H1 (cell line): ENCODE measurements at regions not wholly inside any gene's neighbourhood (a gene's known extent, or its start where the extent isn't known, plus 50 kb on each side); places are given as distances from the start of the nearest gene placed in this dataset.

Source experiments
- CTCF ChIA-PET: fragments of 300-600 bp; sonication (Branson Sonifier 250); formaldehyde crosslinking; loops from one replicate; lab custom pipeline; 2021; ENCODE audit not compliant: partially characterized antibody; lab: Charles Lee
- POLR2A ChIA-PET: fragments of 300-600 bp; sonication (Branson Sonifier 250); formaldehyde crosslinking; loops from one replicate; lab custom pipeline; 2021; ENCODE audit warnings: inconsistent platforms; ENCODE audit not compliant: partially characterized antibody; lab: Charles Lee
- DNase-seq, 2 experiments: peaks; one replicate each; pipeline versions ENCODE4 v3.0.0 to v3.0.0-alpha.2; 2010 to 2022; ENCODE audit warnings: low spot score in 2 of 2, low read depth in 1 of 2, mixed read lengths in 1 of 2
- FAIRE-seq: peaks from 2 replicates; lab custom pipeline; 2011; peaks lifted over from hg19 to GRCh38; lab: Jason Lieb, UNC
- H2AFZ ChIP-seq: 2 replicates; pipeline ENCODE4 v1.8.1; 2012; ENCODE audit warnings: low read length, inconsistent platforms
- H2AK5ac ChIP-seq: 2 replicates; pipeline ENCODE4 v1.6.1; 2013; ENCODE audit warnings: low read depth, low read length
- H2BK120ac ChIP-seq: replicated peaks from 2 replicates; pipeline ENCODE3; 2013; ENCODE audit warnings: low read depth, low read length, inconsistent platforms
- H2BK12ac ChIP-seq: 2 replicates; pipeline ENCODE4 v1.6.1; 2013; ENCODE audit warnings: low read depth, low read length
- H2BK15ac ChIP-seq: 2 replicates; pipeline ENCODE4 v1.6.1; 2013; ENCODE audit warnings: low read length
- H2BK20ac ChIP-seq: 2 replicates; pipeline ENCODE4 v1.6.1; 2013; ENCODE audit warnings: low read length
- H2BK5ac ChIP-seq: 2 replicates; pipeline ENCODE4 v1.6.1; 2013; ENCODE audit warnings: low read depth, low read length
- H3K14ac ChIP-seq: 2 replicates; pipeline ENCODE4 v1.6.1; 2013; ENCODE audit warnings: inconsistent platforms; ENCODE audit not compliant: insufficient read length
- H3K18ac ChIP-seq: 2 replicates; pipeline ENCODE4 v1.6.1; 2013; ENCODE audit warnings: low read length; ENCODE audit errors: extremely low read depth
- H3K23ac ChIP-seq: 2 replicates; pipeline ENCODE4 v1.6.1; 2013; ENCODE audit warnings: inconsistent platforms; ENCODE audit not compliant: insufficient read length
- H3K23me2 ChIP-seq: 2 replicates; pipeline ENCODE4 v1.6.1; 2013; ENCODE audit warnings: low read depth, low read length
- H3K27ac ChIP-seq: 2 replicates; pipeline ENCODE4 v1.6.1; 2011; ENCODE audit warnings: low read depth, low read length, inconsistent platforms
- H3K27me3 ChIP-seq, 4 experiments: replicated peaks in 1 of 4; 1 replicate in 1 of 4; 2 replicates in 3 of 4; pipeline versions ENCODE4 v1.6.1 to v1.8.1; 2011 to 2013; ENCODE audit warnings: low read length in 3 of 4, mild to moderate bottlenecking in 3 of 4, inconsistent platforms in 2 of 4, mixed read lengths in 2 of 4, moderate library complexity in 1 of 4; ENCODE audit not compliant: control insufficient read depth in 3 of 4, insufficient read depth in 3 of 4; ENCODE audit errors: extremely low read depth in 1 of 4
- H3K36me3 ChIP-seq, 4 experiments: 2 replicates each; pipeline versions ENCODE4 v1.6.1 to v1.8.1; 2011 to 2013; ENCODE audit warnings: mild to moderate bottlenecking in 4 of 4, low read length in 3 of 4, moderate library complexity in 2 of 4, control low read depth in 1 of 4, inconsistent platforms in 1 of 4; ENCODE audit not compliant: insufficient read depth in 4 of 4, control insufficient read depth in 2 of 4
- H3K4ac ChIP-seq: replicated peaks from 2 replicates; pipeline ENCODE3; 2013; ENCODE audit warnings: low read length, low read depth, mixed read lengths, inconsistent platforms; ENCODE audit not compliant: insufficient read length
- H3K4me1 ChIP-seq, 4 experiments: replicated peaks in 1 of 4; 1 replicate in 1 of 4; 2 replicates in 3 of 4; pipeline versions ENCODE4 v1.6.1 to v1.8.1; 2011 to 2013; ENCODE audit warnings: low read length in 3 of 4, inconsistent platforms in 2 of 4, mixed read lengths in 1 of 4; ENCODE audit not compliant: insufficient read depth in 4 of 4, control insufficient read depth in 3 of 4
- H3K4me2 ChIP-seq, 2 experiments: 2 replicates each; pipeline versions ENCODE4 v1.6.1 to v1.8.1; 2011 to 2013; ENCODE audit warnings: low read depth in 2 of 2, low read length in 2 of 2, control low read depth in 1 of 2, inconsistent platforms in 1 of 2, mild to moderate bottlenecking in 1 of 2; ENCODE audit not compliant: insufficient read depth in 1 of 2
- H3K4me3 ChIP-seq, 4 experiments: fragments of 200-600, 300-600 bp in 1 of 4; sonication (generic), shearing (Covaris generic), sonication (Bioruptor Twin) in 1 of 4; 2 replicates each; pipeline versions ENCODE4 v1.5.1 to v1.8.1; 2011 to 2016; ENCODE audit warnings: low read length in 4 of 4, low read depth in 3 of 4, control low read depth in 2 of 4, inconsistent platforms in 2 of 4, mild to moderate bottlenecking in 2 of 4, mixed read lengths in 1 of 4, moderate library complexity in 1 of 4; ENCODE audit not compliant: insufficient read depth in 2 of 4; ENCODE audit errors: extremely low read depth in 1 of 4
- H3K56ac ChIP-seq: replicated peaks from 2 replicates; pipeline ENCODE3; 2013; ENCODE audit warnings: low read depth, mild to moderate bottlenecking, mixed read lengths, low read length, inconsistent platforms; ENCODE audit not compliant: insufficient read length
- H3K79me1 ChIP-seq: 2 replicates; pipeline ENCODE4 v1.6.1; 2013; ENCODE audit warnings: low read depth, low read length, control low read depth
- H3K79me2 ChIP-seq, 2 experiments: 2 replicates each; pipeline versions ENCODE4 v1.6.1 to v1.8.1; 2012 to 2013; ENCODE audit warnings: low read length in 2 of 2, mild to moderate bottlenecking in 2 of 2, inconsistent platforms in 1 of 2; ENCODE audit not compliant: insufficient read depth in 2 of 2, control insufficient read depth in 1 of 2
- H3K9ac ChIP-seq, 4 experiments: replicated peaks in 1 of 4; 1 replicate in 1 of 4; 2 replicates in 3 of 4; pipeline versions ENCODE4 v1.6.1 to v1.8.1; 2011 to 2013; ENCODE audit warnings: low read depth in 3 of 4, low read length in 3 of 4, control low read depth in 2 of 4, mild to moderate bottlenecking in 2 of 4, moderate library complexity in 2 of 4, inconsistent platforms in 1 of 4; ENCODE audit errors: extremely low read depth in 1 of 4
- H3K9me3 ChIP-seq, 2 experiments: 2 replicates each; pipeline versions ENCODE4 v1.6.1 to v1.8.1; 2012 to 2013; ENCODE audit warnings: mild to moderate bottlenecking in 2 of 2, moderate library complexity in 2 of 2, control low read depth in 1 of 2, inconsistent platforms in 1 of 2, low read depth in 1 of 2, low read length in 1 of 2, mixed read lengths in 1 of 2; ENCODE audit not compliant: insufficient read depth in 2 of 2
- H4K20me1 ChIP-seq, 2 experiments: replicated peaks in 1 of 2; 2 replicates each; pipeline versions ENCODE3 to v1.8.1; 2011 to 2013; ENCODE audit warnings: inconsistent platforms in 2 of 2, low read length in 2 of 2, mild to moderate bottlenecking in 1 of 2; ENCODE audit not compliant: insufficient read depth in 2 of 2, control insufficient read depth in 1 of 2
- H4K5ac ChIP-seq: 2 replicates; pipeline ENCODE4 v1.6.1; 2013; ENCODE audit warnings: low read length, low read depth, mixed read lengths, inconsistent platforms; ENCODE audit not compliant: insufficient read length
- H4K8ac ChIP-seq: 2 replicates; pipeline ENCODE4 v1.8.0; 2013; ENCODE audit warnings: mild to moderate bottlenecking, moderate library complexity, low read length, inconsistent platforms; ENCODE audit not compliant: insufficient read depth; ENCODE audit errors: extremely low read depth
- H4K91ac ChIP-seq: replicated peaks from 2 replicates; pipeline ENCODE3; 2013; ENCODE audit warnings: low read length, mixed read lengths, inconsistent platforms; ENCODE audit not compliant: insufficient read length
- CHD1 ChIP-seq: IDR thresholded peaks from 2 replicates; pipeline ENCODE4 v1.6.1; 2012; ENCODE audit warnings: low read depth, low read length, improper control_type of control experiment
- E2F6 ChIP-seq: IDR thresholded peaks from 2 replicates; pipeline ENCODE4 v1.6.1; 2012; ENCODE audit warnings: inconsistent platforms
- EZH2 ChIP-seq: fragments of 200-600 bp; sonication (generic); IDR thresholded peaks from 2 replicates; pipeline ENCODE4 v1.7.1; 2012; ENCODE audit warnings: low read depth, mild to moderate bottlenecking, moderate library complexity, low read length, inconsistent platforms; ENCODE audit not compliant: severe bottlenecking
- GABPA ChIP-seq: IDR thresholded peaks from 2 replicates; pipeline ENCODE4 v1.6.1; 2011; ENCODE audit warnings: mild to moderate bottlenecking, low read length, moderate library complexity, borderline replicate concordance; ENCODE audit not compliant: insufficient read depth
- GTF2F1 ChIP-seq: IDR thresholded peaks from 2 replicates; pipeline ENCODE4 v1.6.1; 2012; ENCODE audit warnings: low read depth, low read length, improper control_type of control experiment, borderline replicate concordance
- HDAC2 ChIP-seq, 2 experiments: fragments of 300-600 bp in 1 of 2; sonication (generic) in 1 of 2; IDR thresholded peaks; 2 replicates each; pipeline ENCODE4 v1.6.1; 2011 to 2012; ENCODE audit warnings: low read depth in 2 of 2, low read length in 2 of 2, mild to moderate bottlenecking in 2 of 2, moderate library complexity in 2 of 2, borderline replicate concordance in 1 of 2, inconsistent platforms in 1 of 2
- RNF2 ChIP-seq: fragments of 200-900, 300-1000 bp; sonication (generic); IDR thresholded peaks from 2 replicates; pipeline ENCODE4 v1.7.1; 2016; ENCODE audit warnings: borderline replicate concordance, low read depth, mild to moderate bottlenecking, antibody characterized with exemption, low read length; ENCODE audit not compliant: poor library complexity, severe bottlenecking; ENCODE audit errors: missing control alignments
- USF2 ChIP-seq: IDR thresholded peaks from 2 replicates; pipeline ENCODE4 v1.6.1; 2011; ENCODE audit warnings: low read length, improper control_type of control experiment
- WGBS, 2 experiments: shearing (Covaris generic) in 1 of 2; methylation state at CpG; one replicate each; pipeline versions ENCODE4 v1.1.6 to v1.1.7; 2013 to 2015; ENCODE audit warnings: low lambda C conversion rate in 2 of 2, mixed read lengths in 2 of 2, inconsistent platforms in 1 of 2, low coverage in 1 of 2, missing lambda C conversion rate in 1 of 2; ENCODE audit not compliant: insufficient replicate concordance in 2 of 2, insufficient coverage in 1 of 2, insufficient read length in 1 of 2; ENCODE audit errors: extremely low coverage in 1 of 2, missing lambda C conversion rate in 1 of 2; 5-methylcytosine and 5-hydroxymethylcytosine counted together

- CTCF ChIA-PET, result interaction anchor here (0.6 to 2.0 kb wide), 7 partner anchors 11 to 175 kb away, joined by 3 to 6 read pairs (median 3); no protein-coding TSS in a partner anchor
- WGBS, 2 experiments, result 39% methylated on average over 12 of the region's 12 CpGs; no CpG with 5 or more reads in 1 of the 2 experiments
- H3K36me3 ChIP-seq, result no peaks in the 10 kb centered on the region
- TF ChIP-seq USF2, result peak; percentile 63
- TF ChIP-seq HDAC2 (IDR thresholded peaks at IDR 0.05; ENCODE audit: borderline replicate concordance in 1 of 2, low read depth in 2 of 2, low read length in 2 of 2), result no peak
- no peak for TF ChIP-seq GABPA
- TF ChIP-seq EZH2, result no peak
- TF ChIP-seq RNF2, result no peak
- peak; percentile 48; the same call in 1 of the 2 replicates for TF ChIP-seq E2F6
- no peak for TF ChIP-seq GTF2F1
- no peak for TF ChIP-seq CHD1
Measured at GRCh38 chr17:72381597-72382397, 261.0 kb downstream of the SOX9 start.

More at GRCh38 chr17:72381597-72382397, 261.0 kb downstream of the SOX9 start:
- Histone ChIP-seq H3K4me2 (peak overlapping the region; percentile 17 to 35), H4K20me1 (no peaks in the 10 kb centered on the region), H4K8ac (no peak overlapping the region), H3K9me3 (no peaks in the 10 kb centered on the region), H2BK5ac (peak overlapping the region; percentile 80; the same call in 1 of the 2 replicates), H3K23me2 (no peaks in the 10 kb centered on the region), H2BK12ac (peak overlapping the region; percentile 90; the same call in 1 of the 2 replicates), H3K56ac (no peak overlapping the region), H2BK120ac (peak overlapping the region; percentile 76), H3K27me3 (no peaks in the 10 kb centered on the region; a peak in 2 of 7 replicates), H3K79me2 (no peaks in the 10 kb centered on the region), H3K9ac (no peak overlapping the region), H2BK20ac (peak overlapping the region; percentile 80; the same call in 1 of the 2 replicates), H3K4ac (no peak overlapping the region), H3K14ac (no peak overlapping the region), H2BK15ac (peak overlapping the region; percentile 63; the same call in 1 of the 2 replicates), H3K4me3 (peak overlapping the region in 2 of 4 experiments; percentile 8 to 19; a peak in 3 of 8 replicates), H3K27ac (no peak overlapping the region), H4K5ac (no peak overlapping the region), H4K91ac (peak overlapping the region; percentile 58), H2AFZ (peak overlapping the region; percentile 60; the same call in 1 of the 2 replicates), H2AK5ac (no peak overlapping the region; the same call in 1 of the 2 replicates), H3K18ac (peak overlapping the region; percentile 66; the same call in 1 of the 2 replicates), H3K23ac (no peak overlapping the region), H3K79me1 (no peaks in the 10 kb centered on the region), H3K4me1 (peaks cover 3 to 20% (median 11%) of the 10 kb centered on the region in 4 experiments)
- POLR2A ChIA-PET, result interaction anchor here (0.9 to 1.7 kb wide), 3 partner anchors 12 to 301 kb away, joined by 3 to 8 read pairs (median 5); no protein-coding TSS in a partner anchor
- FAIRE-seq (no peak), DNase-seq (peak in 1 of 2 experiments; percentile 64)
